NB4 (cell line): ENCODE measurements at regions not wholly inside any gene's neighbourhood (a gene's known extent, or its start where the extent isn't known, plus 50 kb on each side); places are given as distances from the start of the nearest gene placed in this dataset.

ENCODE experiments used
- DNase-seq: peaks from one replicate; pipeline ENCODE4 v3.0.0; 2010; ENCODE audit warnings: low read depth
- H3K4me3 ChIP-seq: one replicate; pipeline ENCODE4 v1.5.1; 2011; ENCODE audit warnings: mild to moderate bottlenecking, low read depth, low read length, moderate library complexity
- MYC ChIP-seq: IDR thresholded peaks from 2 replicates; pipeline ENCODE4 v1.6.1; 2011; ENCODE audit warnings: low read depth, low read length
- POLR2A ChIP-seq: IDR thresholded peaks from 2 replicates; pipeline ENCODE4 v1.6.1; 2011; ENCODE audit warnings: mild to moderate bottlenecking; ENCODE audit not compliant: insufficient read length; ENCODE audit errors: extremely low read depth
- TF ChIP-seq, protein P1 (sequence below): IDR thresholded peaks from 2 replicates; pipeline ENCODE4 v1.6.1; 2011; ENCODE audit warnings: low read depth, low read length
- TF ChIP-seq, protein P2 (sequence below): IDR thresholded peaks from one replicate; pipeline ENCODE4 v1.5.1; 2012; ENCODE audit warnings: low read depth, low read length

GRCh38 chrX:38992441-38993096, 191.3 kb downstream of the MID1IP1 start:
- H3K4me3 ChIP-seq, result no peak overlapping the region
- TF ChIP-seq, protein P1, sequence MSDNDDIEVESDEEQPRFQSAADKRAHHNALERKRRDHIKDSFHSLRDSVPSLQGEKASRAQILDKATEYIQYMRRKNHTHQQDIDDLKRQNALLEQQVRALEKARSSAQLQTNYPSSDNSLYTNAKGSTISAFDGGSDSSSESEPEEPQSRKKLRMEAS, result no peak
- no peak for TF ChIP-seq MYC
- no peak for TF ChIP-seq POLR2A
- TF ChIP-seq, protein P2, sequence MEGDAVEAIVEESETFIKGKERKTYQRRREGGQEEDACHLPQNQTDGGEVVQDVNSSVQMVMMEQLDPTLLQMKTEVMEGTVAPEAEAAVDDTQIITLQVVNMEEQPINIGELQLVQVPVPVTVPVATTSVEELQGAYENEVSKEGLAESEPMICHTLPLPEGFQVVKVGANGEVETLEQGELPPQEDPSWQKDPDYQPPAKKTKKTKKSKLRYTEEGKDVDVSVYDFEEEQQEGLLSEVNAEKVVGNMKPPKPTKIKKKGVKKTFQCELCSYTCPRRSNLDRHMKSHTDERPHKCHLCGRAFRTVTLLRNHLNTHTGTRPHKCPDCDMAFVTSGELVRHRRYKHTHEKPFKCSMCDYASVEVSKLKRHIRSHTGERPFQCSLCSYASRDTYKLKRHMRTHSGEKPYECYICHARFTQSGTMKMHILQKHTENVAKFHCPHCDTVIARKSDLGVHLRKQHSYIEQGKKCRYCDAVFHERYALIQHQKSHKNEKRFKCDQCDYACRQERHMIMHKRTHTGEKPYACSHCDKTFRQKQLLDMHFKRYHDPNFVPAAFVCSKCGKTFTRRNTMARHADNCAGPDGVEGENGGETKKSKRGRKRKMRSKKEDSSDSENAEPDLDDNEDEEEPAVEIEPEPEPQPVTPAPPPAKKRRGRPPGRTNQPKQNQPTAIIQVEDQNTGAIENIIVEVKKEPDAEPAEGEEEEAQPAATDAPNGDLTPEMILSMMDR, result no peak
- DNase-seq, result no peak

DNA sequence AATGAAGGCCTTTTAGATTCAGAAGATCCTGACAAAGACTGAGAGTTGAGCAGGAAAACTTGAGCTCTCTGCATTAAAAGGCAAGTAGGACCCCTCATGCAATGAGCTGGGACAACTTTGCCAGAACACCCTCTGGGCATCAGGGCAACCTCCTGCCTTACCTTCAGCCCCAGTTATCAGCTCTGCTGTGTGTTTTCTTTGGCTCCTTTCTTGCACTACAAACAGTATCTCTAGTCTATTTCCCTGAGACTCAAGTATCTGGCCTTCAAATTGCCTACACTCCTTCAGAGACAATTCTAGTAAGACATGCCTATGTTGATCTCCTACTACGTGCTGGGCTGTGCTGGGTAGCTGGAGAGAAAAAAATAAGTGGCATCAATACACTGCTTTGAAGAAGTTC, 192.2 kb downstream of the MID1IP1 start:
- TF ChIP-seq POLR2A (no peak), MYC (no peak)
- TF ChIP-seq, protein P1, result no peak
- TF ChIP-seq, protein P2, result no peak
- DNase-seq, result no peak
- no peak overlapping the region for H3K4me3 ChIP-seq

DNA sequence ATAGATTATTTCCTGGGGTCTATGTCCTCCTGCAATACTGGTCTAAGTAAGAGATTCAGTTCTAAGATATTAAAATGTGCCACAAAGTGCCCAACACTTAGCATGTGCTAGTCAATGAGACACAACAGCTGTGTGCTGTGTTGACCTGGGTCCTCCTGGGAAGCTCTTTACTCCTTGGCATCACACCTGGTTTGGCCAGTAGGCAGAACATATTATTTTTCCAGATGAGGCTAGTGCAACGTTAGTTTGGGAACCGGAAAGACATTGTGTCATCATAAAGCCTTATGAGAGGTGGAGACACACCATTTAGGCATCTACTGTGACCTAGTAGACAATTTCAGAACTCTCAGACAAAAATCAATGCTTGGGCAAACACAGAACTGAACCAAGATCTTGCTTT, 197.8 kb downstream of the MID1IP1 start:
- no peak for DNase-seq
- no peak overlapping the region for H3K4me3 ChIP-seq
- no peak for TF ChIP-seq MYC
- TF ChIP-seq POLR2A, result no peak
- TF ChIP-seq, protein P1, result no peak
- TF ChIP-seq, protein P2, result no peak

DNA sequence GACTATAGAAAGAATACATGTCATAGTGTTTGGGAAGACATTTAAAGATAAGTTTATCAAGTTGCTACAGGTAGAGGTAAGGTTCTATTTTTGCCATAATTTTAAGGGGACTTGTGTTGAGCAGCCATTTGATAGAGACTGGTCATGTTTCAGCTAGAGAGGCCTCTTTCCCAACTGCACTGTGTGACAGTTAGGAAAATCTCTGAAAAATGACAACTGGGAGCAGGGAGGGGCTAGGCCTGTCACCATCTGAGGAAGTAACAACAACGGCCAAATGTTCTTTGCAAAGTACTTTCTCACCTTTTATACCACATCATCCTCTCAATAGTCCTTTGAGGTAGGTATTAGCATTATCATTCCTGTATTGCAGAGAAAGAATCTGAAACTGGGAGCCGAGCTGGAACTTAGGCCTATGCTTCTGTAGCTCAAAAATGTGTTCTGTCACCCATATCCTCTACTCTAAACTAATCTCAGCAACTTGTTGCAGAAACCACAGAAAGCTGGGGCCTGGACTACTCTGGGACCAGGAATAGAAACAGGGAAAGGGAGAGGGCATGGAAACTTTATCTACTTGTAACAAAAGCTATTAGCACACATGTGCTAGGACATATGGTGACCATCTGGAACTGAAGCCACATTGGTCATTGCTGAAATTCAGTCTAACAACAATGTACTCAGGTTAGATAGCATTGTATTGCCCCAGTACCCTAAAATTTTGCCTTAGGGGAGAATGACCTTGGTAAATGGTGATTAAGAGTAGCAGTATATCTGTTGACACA, 198.9 kb downstream of the MID1IP1 start:
- TF ChIP-seq, protein P2, result no peak
- TF ChIP-seq POLR2A (no peak), MYC (no peak)
- TF ChIP-seq, protein P1, result no peak
- DNase-seq, result no peak
- no peak overlapping the region for H3K4me3 ChIP-seq

GRCh38 chrX:39000802-39001201, 199.5 kb downstream of the MID1IP1 start:
- no peak for DNase-seq
- TF ChIP-seq, protein P2, result no peak
- TF ChIP-seq POLR2A (no peak), MYC (no peak)
- TF ChIP-seq, protein P1, result no peak
- no peak overlapping the region for H3K4me3 ChIP-seq
